GM19328 (cell line): ENCODE measurements at regions not wholly inside any gene's neighbourhood (a gene's known extent, or its start where the extent isn't known, plus 50 kb on each side); places are given as distances from the start of the nearest gene placed in this dataset.

Experiments
- ATAC-seq: cut with Tn5 transposase; IDR thresholded peaks from one replicate; pipeline ENCODE4 v1.9.1; 2021; ENCODE audit warnings: mild to moderate bottlenecking, moderate library complexity; ENCODE audit not compliant: unreplicated experiment

DNA sequence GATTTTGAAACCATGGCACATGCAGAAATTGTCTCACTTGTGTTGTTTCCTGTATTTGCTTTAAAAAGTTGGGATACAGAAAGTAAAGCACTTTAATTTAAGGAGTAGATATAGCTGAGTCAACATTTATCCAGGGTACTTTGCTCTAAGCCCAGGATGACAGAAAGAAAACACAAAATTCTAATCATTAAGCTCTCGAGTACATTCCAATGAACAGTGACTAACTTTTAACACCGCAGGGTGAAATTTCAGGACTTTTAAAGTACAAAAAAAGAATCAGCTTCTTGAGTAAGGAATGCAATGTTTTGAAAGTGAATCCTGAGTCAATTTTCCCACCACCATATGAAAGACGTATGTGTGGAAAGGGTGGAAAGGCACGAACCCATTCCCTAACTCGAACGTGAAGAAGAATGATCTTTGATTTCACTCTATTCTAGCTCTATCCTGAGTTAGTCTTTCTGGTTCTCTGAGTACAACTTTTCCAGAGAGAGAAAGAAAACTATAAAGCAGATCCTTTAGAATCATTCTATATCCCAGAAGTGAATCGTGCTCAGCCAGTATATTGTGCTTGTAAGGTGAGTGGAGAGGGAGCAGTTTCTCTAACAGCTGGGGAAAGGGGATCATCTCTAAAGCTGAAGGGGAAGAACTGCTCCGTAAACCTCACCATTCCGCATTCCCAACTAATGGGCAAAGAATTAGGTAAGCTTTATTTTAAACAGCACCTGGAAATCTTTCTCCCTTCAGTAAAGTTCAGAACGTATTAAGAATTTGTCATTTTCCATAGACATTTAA is 779.0 kb upstream of the FLRT2 start:
- no peak for ATAC-seq

GRCh38 chr14:84751745-84752144 is 778.2 kb upstream of the FLRT2 start:
- no peak for ATAC-seq

DNA sequence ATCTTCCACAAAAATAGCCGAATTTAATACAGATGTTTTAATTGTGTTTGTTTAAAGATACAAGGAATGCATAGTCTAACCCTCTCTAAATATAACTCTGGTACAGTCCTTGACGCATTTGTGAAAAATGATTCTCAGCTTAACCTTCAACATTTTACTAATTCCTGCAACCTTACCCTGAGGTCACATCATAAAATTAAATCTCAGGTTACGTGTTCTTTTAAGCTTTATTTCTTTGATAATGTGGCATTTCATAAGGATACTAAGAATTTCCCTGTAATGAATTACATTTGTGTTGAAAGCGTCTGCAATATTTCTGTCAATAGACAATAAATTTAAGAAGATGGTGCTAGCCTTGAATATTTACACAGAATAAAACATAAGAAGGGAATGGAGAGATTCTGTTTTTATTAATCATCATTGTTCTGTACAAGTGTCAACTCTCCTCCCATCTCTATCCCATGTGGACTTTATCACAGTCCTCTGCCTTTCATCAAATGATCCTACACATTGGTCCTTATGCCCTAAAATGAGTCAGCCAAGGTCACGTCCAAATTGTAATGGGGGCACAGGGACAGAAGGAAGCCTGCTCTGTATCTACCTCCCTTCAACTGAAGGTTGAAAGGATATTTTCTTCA is 769.3 kb upstream of the FLRT2 start:
- no peak for ATAC-seq

DNA sequence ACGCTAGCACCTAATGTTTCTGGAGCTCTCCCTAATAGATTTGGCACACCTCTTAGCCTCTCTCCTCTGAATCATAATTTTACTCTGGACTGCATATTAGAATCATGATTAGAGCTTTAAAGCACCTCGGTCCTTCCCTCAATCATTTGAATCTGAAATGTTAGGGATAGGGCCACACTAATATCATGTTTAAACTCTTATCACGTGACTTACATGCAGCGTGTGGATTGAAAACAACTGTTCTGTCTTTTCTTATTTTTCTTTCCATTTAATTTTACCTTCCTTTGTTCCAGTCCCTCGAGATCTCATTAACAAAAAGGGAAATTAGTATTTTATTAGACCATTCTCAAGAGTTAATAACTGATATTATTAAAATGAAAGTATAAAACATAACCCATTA is 762.5 kb upstream of the FLRT2 start:
- no peak for ATAC-seq

GRCh38 chr14:84770030-84770429 is 759.9 kb upstream of the FLRT2 start:
- no peak for ATAC-seq

GRCh38 chr14:84777356-84777755 is 752.6 kb upstream of the FLRT2 start:
- ATAC-seq: no peak

DNA sequence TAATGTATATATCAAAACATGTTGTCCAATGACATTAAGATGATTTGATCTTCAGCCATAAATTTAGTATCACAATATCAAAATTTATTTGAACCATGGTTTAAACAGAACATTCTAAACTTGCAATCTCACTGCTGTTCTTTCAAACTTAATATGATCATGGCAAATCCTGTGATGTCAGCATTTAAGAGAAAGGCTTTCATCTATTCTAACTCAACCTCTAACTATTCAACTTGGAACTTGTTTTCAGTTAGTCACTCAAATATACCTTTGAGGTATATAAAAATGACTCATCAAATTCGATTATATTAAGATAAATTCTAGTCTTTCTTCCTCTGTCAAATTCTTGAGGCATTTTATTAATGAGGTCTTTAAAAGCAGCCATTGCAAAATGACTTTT is 747.0 kb upstream of the FLRT2 start:
- no peak for ATAC-seq

DNA sequence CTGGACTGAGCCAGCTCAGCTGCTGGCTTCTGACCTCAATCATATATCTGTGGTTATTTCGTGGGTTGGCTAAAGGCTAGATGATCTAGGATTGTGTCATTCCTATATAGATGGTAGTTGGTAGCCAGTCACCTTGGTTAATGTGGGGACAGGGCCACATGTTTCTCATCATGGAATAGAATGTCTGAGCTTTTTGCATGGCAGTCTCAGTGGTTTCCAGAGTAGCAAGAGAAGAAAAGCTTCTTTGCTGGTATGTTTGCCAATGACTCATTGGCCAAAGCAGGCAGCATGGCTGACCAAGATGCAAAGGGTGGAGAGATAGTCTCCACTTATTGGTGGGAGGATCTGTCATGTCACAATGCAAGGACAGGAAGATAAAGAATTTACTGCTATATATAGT is 746.4 kb upstream of the FLRT2 start:
- ATAC-seq: no peak

DNA sequence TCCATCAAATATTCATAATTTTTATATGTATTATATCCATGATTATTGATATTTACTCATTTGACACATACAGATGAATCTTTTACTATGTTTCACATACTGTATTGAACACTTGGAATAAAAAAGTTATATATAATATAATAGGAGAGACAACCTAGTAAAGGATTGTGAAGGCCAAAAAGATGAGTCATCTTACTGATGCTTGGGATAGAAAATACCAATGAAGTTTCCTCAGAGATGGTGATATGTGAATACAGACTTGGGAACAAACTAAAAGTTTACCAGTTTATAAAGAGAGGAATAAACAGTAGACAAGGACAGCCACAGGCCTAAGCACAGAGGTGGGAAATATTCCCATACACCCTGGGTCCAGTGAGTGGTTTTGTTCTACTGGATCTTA is 743.9 kb upstream of the FLRT2 start:
- ATAC-seq: no peak

GRCh38 chr14:84789012-84789411 is 740.9 kb upstream of the FLRT2 start:
- ATAC-seq: no peak

DNA sequence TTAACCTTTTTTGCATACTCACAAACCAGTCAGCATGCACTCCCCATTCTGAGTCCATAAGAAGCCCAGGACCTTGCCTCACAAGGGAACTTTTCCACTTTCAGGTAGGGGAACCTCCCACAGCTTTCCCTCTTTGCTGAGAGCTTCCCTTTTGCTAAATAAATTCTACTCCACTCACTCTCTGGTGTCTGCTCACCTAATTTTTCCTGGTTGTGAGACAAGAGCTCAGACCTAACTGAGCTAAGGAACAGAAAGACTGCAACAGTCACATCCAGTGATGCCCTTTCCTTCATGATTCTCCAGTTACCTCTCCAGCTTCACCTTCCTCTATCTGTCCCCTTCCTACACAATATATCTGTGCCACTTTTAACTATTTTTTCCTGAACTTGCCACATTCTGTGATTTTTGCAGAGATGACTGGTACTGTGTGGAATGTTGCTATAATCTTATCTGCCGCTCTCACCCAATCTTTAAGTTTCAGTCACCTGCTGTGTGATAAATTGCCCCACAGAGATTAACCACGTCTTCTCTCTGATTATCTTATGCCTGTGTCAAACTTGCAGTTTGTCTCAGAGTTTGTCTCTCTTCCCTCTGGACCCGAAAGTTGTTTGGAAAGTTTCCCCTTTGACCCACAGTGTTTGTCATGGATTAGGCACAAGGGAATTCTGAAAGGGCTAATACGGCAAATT is 737.1 kb upstream of the FLRT2 start:
- no peak for ATAC-seq

GRCh38 chr14:84797326-84797725 is 732.6 kb upstream of the FLRT2 start:
- no peak for ATAC-seq

DNA sequence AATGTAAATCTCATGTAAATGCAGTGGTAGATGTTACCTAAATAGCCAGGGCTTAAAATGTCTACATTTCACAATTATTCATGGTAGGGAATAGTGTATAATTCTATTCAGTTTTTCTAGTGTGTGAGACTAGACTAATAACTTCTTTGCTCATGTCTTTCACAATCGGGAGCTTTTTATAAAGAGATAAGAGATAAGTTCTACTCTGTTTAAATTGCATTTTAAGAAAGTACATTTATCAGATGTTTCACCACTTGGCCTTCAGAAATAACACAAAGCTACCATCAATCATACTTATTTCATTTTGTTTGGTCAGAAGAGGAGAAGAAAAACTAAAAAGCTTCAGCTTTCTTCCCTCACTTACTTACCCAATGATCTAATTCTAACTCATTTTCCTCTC is 725.5 kb upstream of the FLRT2 start:
- no peak for ATAC-seq

GRCh38 chr14:84804895-84805294 is 725.0 kb upstream of the FLRT2 start:
- ATAC-seq: no peak

DNA sequence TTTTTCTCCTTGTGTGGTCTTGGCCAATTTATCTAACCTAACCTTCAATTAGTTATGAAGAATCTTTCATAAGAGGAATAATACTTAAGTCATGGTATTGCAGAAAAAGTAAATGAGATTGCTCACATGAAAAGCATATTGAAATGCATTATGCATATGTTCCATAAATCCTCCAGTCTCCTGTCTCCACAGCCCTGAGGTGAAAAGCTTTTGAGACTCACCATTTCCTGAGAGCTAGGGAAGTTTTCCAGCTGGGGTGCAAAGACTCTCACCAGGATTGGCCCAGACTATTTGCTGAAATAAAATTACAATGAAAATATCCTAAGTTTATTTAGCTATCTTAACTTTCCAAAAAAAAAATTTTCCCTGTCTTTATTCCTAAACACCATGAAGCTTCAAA is 723.8 kb upstream of the FLRT2 start:
- no peak for ATAC-seq

GRCh38 chr14:84806622-84807021 is 723.3 kb upstream of the FLRT2 start:
- no peak for ATAC-seq

- no peak for ATAC-seq
These were observed 722.3 kb upstream of the FLRT2 start for GRCh38 chr14:84807673-84808072.

- ATAC-seq: no peak
These were observed 720.8 kb upstream of the FLRT2 start for GRCh38 chr14:84809158-84809557.

DNA sequence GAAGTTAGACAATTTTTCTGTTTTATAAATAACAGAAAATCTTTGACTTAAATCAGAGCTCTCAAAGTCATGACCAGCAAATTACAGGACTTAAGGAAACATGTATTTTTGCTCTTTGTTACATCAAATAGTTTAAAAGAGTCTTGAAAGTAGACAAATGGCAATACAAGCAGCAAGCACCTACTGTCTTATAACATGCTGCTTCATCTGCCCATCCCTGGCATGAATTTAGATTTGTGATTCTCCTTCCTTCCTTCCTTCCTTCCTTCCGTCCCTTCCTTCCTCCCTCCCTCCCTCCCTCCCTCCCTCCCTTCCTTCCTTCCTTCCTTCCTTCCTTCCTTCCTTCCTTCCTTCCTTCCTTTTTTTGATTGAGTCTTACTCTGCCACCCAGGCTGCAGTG is 715.6 kb upstream of the FLRT2 start:
- ATAC-seq: no peak

DNA sequence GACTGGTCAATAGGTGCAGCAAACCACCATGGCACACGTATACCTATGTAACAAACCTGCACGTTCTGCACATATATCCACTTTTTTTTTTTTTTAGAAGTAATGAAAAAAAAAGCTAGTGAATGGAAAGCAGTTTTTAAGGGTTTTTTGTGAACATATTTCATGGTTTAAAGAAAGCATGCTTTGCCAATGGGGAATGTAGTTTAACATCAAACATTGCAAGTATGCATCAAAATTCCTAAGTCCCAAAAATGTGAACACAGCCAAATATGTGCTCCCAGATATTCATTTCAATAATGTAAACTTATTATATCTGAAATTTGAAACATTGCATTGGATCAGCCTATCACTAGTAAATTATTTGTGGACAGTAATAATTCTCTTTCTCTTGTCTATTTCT is 710.4 kb upstream of the FLRT2 start:
- no peak for ATAC-seq

DNA sequence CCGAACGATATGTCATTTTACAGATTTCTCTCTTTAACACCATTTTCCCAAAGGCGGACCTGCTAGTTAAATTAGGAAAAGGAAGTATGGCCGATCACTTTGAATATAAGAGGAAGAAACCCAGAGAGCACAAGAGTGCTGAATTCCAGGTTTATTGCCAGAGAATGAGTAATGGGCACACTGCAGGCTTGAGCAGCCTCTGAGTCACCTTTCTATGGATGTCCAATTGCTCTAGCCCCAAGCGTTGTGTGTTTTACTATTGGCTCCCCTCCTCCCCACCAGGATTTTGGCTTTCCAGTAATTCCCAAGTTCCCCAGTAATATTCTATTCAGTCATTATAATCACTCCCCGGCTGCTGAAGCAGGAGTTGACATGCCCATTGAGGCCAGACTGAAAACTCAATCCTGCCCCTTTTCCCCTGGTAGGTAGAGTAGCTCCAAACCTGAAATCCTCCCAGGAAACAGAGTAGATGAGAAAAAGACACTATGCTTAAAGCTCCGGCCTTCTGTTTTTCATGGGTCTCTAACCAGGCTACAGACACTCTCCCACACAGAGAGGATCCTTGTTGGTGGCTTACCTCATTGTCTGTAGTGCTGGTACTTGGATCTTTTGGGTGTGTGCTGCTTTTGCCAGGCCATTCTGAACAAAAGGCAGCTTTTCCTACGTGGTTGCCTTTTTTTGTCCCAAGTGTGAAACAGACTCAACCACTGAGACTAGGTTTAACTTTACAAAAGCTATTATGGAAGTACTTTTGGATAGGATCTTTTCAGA is 704.3 kb upstream of the FLRT2 start:
- no peak for ATAC-seq
